Left renal pelvis (tissue), 4 donors: ENCODE measurements at regions not wholly inside any gene's neighbourhood (a gene's known extent, or its start where the extent isn't known, plus 50 kb on each side); places are given as distances from the start of the nearest gene placed in this dataset.
A peak's percentile ranks its signal among the peaks of the same experiment; 100 is the strongest.

ENCODE experiments used
- DNase-seq, 4 donors: peaks; one replicate each; pipeline ENCODE4 v3.0.0-alpha.2; 2013; ENCODE audit warnings: low read depth in 4 of 4, low spot score in 3 of 4

DNA sequence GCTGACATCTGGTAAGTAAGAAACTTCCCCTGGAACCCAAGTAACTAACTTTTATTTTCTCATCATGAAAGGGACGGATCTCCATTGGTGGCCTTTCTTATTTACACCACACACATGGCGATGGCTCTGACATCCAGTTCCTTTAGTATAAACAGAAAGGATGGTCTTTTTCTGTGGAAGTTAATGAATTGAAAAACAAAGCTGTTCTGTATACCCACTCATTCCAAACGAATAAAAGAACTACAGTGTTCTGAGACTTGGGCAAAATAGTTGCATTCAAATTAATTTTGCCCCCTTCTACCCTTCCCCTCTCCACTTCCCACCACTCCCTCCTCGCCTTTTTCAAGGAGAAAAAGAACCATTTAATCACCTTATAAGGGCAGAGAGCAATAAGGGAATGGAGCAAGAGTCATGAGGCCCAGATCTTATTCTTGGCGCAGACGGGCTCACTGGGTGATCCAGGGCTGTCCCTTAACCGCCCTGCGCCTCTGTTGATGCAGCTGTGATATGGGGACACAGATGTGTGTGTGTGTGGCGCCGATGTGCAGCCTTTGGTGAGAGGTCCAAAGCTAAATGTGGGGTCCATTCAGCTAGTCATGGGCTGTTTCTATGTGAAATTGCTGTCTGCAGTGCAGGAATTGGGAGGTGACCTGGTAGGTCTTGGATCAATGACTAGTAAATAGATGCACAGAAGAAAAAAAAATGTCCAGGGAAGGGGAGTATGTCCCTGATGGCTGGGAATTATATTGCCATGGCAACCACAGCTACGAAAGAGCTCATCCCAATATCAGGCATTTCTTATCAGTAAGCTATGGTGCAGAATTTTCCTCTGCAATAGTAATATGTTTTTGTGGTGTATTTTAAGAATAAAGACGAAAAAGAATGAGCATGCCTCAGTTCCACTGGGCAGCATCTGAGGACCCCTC lies 141.5 kb upstream of the ERCC6L2 start:
- no peak for DNase-seq

DNA sequence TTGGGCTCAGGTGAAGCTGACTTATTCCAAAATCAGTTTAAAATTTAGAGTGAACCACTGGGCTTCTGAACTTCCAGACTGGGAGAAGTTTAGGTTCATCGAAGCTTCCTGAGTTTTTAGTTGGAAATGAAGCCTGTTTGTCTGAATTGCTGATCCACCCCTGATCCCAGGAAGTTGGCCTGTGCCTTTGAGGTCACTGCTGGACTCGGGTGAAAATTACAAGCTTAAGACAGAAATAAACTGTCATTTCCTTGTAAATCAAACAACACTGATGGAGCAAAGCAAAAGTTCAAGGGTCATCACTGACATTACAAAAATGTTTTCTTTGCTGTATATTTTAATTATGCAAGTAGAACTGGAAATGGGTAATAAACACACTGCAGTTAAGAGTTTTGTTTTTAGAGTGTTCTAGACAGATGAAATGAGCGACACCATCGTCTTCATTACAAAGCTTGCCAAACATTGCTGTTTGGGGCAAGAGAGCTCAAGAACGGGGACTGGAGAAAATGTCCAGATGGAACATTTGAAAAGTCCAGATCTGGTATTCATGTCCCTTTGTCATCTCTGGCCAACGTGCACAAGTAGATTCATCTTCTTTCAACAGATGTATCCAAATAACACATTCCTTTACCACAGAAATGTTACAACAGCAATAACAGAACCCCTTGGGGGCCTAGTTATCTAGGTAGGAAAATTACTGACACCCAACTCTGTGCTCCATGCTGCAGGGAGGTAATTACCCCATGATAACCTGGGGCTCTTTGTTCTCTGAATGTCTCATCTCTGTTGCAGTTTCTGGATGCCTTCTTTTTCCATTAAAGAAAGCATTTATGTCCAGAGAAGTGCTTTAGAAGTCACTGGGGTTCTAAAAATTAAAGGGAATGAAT lies 142.4 kb upstream of the ERCC6L2 start:
- no peak for DNase-seq

DNA sequence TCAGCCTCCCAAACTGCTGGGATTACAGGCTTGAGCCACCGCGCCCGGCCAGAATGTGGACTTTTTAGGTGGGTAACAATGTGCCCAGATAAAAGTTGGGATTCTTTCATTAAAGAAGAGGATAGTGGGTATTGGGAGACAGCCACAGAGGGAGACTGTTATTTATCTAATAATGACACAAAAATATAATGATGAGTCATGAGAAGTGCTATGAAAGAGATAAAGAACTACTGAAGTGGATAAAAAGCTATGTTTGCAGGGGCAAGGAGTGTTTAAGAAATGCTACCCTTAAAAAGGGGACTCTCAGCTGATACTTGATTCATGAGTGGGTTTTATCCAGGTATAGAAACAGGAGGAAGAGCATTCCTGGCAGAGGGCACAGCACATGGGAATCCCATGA lies 143.6 kb upstream of the ERCC6L2 start:
- no peak for DNase-seq

DNA sequence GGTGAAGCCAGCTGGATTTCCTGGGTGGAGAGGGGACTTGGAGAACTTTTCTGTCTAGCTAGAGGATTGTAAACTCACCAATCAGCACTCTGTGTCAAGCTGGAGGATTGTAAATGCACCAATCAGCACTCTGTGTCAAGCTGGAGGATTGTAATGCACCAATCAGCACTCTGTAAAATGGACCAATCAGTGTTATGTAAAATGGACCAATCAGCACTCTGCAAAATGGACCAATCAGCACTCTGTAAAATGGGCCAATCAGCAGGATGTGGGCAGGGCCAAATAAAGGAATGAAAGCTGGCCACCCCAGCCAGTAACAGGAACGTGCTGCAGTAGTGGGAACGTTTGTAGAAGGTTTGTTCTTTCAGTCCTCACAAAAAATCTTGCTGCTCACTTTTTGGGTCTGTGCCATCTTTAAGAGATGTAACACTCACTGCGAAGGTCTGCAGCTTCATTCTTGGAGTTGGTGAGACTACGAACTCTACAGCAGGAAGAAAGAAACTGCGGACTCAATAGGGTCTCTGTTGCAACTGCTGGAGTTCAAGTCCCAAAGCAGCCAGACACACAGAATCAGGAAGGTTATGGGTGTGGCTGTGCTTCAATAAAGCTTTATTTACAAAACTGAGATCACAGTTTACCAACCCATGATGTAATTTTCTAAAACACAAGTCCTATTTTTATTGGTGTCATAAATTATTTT lies 145.7 kb upstream of the ERCC6L2 start:
- no peak for DNase-seq

DNA sequence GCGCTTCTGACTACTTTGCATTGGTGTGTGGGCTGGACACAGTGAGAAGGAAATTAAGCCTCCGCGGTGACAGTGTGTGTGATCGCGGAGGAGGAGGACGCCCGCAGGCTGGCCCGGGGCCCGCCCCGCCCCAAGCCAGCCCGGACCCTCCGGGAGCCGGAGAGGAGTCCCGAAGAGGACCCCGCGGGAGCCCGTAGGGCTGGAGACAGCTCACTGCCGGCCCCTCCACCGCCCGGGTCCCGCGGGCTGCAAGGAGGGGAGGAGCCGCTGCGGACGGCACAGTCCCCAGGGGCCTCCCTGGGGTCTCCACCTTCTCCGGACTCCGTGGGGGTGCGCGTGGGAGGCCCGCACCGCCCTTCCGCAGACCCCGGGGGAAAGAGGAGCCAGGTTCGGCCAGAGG lies 146.4 kb upstream of the ERCC6L2 start:
- DNase-seq: no peak

GRCh38 chr9:95727947-95728520 lies 147.5 kb upstream of the ERCC6L2 start:
- no peak for DNase-seq

GRCh38 chr9:95726756-95727155 lies 148.7 kb upstream of the ERCC6L2 start:
- no peak for DNase-seq

DNA sequence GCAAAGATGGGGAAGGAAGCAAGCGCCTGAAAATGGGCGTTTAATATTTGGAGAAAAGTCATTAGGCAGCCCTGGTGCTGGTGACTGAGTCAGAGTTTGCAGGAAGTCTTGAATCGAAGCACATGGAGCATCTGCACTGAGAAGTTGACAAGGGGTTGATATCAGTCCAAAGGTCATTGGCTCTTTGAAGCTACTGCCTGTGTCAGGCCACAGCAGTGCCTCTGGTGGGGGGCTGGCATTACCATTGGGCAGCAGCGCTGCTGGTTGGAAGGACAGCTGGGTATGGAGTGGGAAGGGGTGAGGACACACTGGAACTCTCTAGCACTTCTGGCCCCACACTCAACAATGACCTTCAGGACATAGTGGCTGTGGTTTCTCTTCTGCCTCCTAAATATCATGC lies 150.4 kb upstream of the ERCC6L2 start:
- DNase-seq: no peak

DNA sequence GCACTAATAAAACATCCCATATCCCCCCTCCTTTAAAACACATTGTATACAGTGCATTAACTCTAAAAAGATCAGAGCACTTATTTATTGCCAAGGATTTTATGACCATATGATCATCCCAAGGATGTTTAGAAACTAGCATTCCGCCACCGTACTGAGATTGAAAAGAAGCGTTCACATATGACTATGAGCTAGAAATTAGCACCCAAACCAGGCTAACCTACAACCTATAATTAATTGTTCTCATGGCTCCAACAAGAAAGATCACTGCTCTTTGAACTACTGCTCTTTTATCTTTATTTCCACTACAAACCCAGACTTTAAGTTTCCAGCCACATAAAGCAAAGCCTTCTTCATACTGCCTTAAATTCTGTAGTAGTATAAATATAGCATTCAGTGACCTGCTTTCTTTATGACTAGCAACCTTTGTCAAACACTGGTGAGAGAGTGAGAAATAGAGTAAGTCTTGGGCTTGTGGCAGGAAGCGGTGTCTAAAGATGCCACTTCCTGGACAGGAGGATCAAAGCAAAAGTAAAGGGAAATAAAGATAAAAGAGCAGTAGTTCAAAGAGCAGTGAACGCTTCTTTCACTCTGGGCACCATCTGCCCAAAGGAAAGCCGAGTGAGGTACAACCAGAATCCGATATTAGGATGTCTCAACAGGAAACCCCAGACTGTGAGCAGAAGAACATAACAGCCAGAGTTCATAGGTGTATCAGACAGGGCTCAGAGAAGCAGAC lies 151.1 kb upstream of the ERCC6L2 start:
- no peak for DNase-seq

- DNase-seq: no peak
Measured at GRCh38 chr9:95722141-95722540, 153.3 kb upstream of the ERCC6L2 start.

- DNase-seq: no peak
Measured at GRCh38 chr9:95721061-95721531, 154.4 kb upstream of the ERCC6L2 start.

DNA sequence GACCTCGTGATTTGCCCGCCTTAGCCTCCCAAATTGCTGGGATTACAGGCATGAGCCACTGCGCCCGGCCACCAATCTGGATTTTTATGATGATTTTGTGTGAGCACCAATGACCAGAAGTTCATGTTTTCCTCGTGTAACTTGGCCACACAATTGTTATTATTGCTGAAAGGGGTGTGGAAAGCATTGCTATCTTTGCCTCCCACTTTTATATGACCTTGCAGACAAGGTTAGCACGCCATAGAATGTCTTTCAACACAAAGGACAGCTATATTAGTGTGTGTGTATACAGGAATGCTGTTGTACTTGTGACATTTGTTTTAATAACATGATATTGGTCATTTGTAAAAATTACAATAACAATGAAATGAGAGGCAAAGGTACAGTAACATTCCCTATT lies 155.0 kb upstream of the ERCC6L2 start:
- no peak for DNase-seq

DNA sequence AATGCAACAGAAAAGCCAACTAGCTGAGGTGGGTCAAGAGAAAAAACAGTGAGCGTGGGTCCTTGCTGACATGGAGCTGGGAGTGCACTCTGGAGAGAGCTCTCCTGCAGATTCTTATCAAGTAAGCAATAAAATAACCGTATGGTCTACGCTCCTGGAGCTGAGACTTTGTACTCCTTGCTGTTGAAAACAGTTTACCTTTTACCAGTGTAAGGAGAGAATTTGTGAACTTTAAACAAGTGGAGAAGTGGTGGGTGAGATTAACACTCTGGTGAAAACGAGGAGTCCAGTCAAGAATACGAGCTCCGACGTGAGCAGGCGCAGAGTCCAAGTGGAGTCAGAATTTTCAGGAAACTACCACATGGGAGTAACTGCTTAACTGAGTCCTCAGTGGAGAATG lies 156.1 kb upstream of the ERCC6L2 start:
- DNase-seq: no peak

DNA sequence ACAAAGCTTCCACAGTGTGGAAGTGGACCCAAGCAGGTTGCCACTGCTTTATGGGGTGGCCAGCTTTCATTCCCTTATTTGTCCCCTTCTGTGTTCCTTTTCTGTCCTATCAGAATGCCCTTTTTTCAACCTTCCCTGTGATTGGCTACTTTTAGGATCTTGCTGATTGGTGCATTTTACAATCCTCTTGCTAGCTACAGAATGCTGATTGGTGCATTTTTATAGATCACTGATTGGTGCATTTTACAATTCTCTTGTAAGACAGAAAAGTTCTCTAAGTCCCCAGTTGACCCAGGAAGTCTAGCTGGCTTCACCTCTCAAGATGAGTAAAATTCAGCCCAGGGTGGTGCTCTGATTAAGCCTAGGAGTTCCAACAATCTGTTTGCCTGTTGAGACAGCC lies 157.2 kb upstream of the ERCC6L2 start:
- no peak for DNase-seq

DNA sequence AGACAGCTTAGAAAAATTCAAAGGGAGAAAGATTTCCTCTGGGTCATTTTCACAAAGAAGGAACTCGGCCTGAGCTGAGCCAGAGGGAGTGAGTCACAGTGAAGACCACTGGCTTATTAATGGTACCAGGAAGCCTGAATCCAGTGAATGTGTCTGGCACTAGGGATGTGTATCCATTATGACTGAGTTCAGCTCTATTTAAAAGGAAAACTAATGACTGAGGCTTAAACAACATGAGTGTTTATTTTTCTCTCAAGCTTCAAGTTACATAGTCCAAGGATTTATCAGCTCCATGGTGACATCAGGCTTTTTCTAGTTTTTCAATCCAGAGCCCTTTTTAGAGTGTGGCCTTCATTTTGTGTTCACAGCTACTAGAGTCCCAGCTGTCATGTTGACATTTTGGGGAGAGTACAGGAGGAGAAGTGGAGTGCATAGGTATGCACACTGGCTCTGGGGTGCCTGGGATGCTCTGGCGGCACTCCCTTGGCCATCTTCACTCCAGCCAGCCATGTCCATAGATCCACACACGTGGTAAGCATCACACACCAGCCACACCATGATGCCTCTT lies 159.5 kb upstream of the ERCC6L2 start:
- no peak for DNase-seq

GRCh38 chr9:95710446-95710845 lies 165.0 kb upstream of the ERCC6L2 start:
- DNase-seq: no peak

DNA sequence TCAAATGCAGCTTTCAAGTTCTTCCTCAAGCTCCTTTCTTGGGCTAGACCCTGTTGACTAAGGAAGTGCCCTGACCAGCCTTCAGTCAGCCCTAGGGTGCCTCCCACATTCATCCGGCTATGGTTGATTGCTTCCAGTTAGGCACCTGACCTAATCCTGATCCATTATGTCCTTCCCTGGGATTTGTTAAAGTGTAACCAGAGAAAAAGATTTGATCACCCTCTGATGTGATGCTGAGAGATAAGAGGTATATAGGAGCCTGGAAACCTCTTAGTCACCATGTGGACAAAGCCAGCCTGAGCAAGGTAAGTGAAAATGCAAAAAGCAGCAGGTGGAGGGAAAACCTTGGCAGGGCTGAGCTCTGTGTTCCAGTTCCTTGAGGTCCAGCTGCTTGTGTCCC lies 178.8 kb upstream of the ERCC6L2 start:
- DNase-seq: peak in 1 of 4 donors; percentile 4

DNA sequence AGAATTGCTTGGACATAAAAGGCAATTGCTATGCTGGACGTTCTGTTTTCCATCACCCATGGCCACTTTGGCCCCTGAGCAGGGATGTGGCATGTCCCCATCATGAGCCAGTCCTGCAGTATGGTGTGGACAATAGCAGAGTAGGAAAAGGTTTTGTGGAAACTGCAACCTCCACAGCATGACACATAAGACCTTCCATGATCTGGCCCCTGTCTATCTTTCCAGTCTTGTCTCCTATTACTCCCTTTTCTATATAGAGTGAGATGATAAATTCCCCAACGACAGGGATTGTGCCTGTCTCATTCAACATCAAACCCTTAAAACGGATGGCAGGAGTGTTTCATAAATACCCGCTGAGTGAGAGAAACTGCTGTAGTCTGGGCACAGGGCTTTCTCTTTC lies 174.7 kb upstream of the PTCH1 start:
- DNase-seq: no peak

DNA sequence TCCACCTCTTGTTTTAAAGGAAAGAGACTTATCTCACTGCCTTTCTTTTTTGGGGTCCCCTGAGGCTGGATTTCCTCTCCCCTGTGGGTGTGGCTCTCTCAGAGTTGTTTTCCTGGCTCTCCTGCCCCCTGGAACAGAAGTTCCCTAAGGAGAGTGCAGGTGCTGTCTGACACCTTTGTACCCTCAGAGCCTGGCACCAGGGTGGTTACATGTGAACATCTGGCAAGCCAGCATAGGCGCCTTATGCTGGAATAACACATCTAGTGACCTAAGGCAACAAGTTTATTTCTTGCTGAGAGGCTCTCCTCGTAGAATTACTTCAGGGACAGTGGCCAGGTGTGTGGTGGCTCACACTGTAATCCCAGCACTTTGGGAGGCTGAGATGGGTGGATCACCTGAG lies 172.9 kb upstream of the PTCH1 start:
- DNase-seq: no peak

GRCh38 chr9:95684516-95684915 lies 167.7 kb upstream of the PTCH1 start:
- DNase-seq: no peak
